NCI-H82 treated with DMSO at 0.1 percent for 48 hours (cell line): ENCODE measurements at regions not wholly inside any gene's neighbourhood (a gene's known extent, or its start where the extent isn't known, plus 50 kb on each side); places are given as distances from the start of the nearest gene placed in this dataset.

Experiments used
- DNase-seq: peaks from one replicate; lab custom pipeline; 2025; ENCODE audit not compliant: unreplicated experiment; lab: John Stamatoyannopoulos, UW

- DNase-seq, result no peak
Observed at GRCh38 chr12:88251798-88252197, 109.7 kb downstream of the TMTC3 start.

GRCh38 chr12:88253371-88253978 is 111.4 kb downstream of the TMTC3 start:
- no peak for DNase-seq

- DNase-seq, result no peak
Observed at GRCh38 chr12:88255224-88255623, 113.1 kb downstream of the TMTC3 start.

GRCh38 chr12:88255847-88256246 is 113.7 kb downstream of the TMTC3 start:
- no peak for DNase-seq

- DNase-seq, result no peak
Observed at GRCh38 chr12:88258396-88258795, 116.3 kb downstream of the TMTC3 start.

GRCh38 chr12:88266806-88267360 is 124.8 kb downstream of the TMTC3 start:
- no peak for DNase-seq

- DNase-seq, result no peak
Observed at GRCh38 chr12:88267630-88268029, 125.5 kb downstream of the TMTC3 start.

- DNase-seq, result no peak
Observed at GRCh38 chr12:88272456-88272855, 130.3 kb downstream of the TMTC3 start.

- DNase-seq, result no peak
Observed at GRCh38 chr12:88273450-88273849, 131.3 kb downstream of the TMTC3 start.

- DNase-seq, result no peak
Observed at GRCh38 chr12:88273875-88274274, 131.8 kb downstream of the TMTC3 start.

GRCh38 chr12:88291498-88292131 is 149.5 kb downstream of the TMTC3 start:
- DNase-seq, result no peak

GRCh38 chr12:88298014-88298682 is 156.0 kb downstream of the TMTC3 start:
- no peak for DNase-seq

- no peak for DNase-seq
Observed at GRCh38 chr12:88298761-88299242, 156.7 kb downstream of the TMTC3 start.

- no peak for DNase-seq
Observed at GRCh38 chr12:88299567-88300101, 157.5 kb downstream of the TMTC3 start.

GRCh38 chr12:88300931-88301330 is 158.8 kb downstream of the TMTC3 start:
- no peak for DNase-seq

- DNase-seq, result no peak
Observed at GRCh38 chr12:88303335-88303734, 161.2 kb downstream of the TMTC3 start.

- no peak for DNase-seq
Observed at GRCh38 chr12:88305254-88305890, 163.3 kb downstream of the TMTC3 start.

GRCh38 chr12:88306471-88307069 is 164.5 kb downstream of the TMTC3 start:
- no peak for DNase-seq

- no peak for DNase-seq
Observed at GRCh38 chr12:88307961-88308360, 165.9 kb downstream of the TMTC3 start.

GRCh38 chr12:88308825-88309224 is 166.7 kb downstream of the TMTC3 start:
- DNase-seq, result no peak

- no peak for DNase-seq
Observed at GRCh38 chr12:88309546-88309945, 167.4 kb downstream of the TMTC3 start.
